Astrocyte (in vitro differentiated cells and primary cell): ENCODE measurements at regions not wholly inside any gene's neighbourhood (a gene's known extent, or its start where the extent isn't known, plus 50 kb on each side); places are given as distances from the start of the nearest gene placed in this dataset.

Source experiments
- EZH2 ChIP-seq: IDR thresholded peaks from 2 replicates; pipeline ENCODE4 v1.6.1; 2012; ENCODE audit warnings: mild to moderate bottlenecking, low read length, inconsistent platforms; ENCODE audit not compliant: insufficient read depth
- TF ChIP-seq, protein P1 (sequence below): IDR thresholded peaks from 2 replicates; pipeline ENCODE4 v1.5.1; 2011; ENCODE audit warnings: low read depth, mild to moderate bottlenecking, inconsistent platforms, low read length, moderate library complexity; ENCODE audit not compliant: insufficient read depth

DNA sequence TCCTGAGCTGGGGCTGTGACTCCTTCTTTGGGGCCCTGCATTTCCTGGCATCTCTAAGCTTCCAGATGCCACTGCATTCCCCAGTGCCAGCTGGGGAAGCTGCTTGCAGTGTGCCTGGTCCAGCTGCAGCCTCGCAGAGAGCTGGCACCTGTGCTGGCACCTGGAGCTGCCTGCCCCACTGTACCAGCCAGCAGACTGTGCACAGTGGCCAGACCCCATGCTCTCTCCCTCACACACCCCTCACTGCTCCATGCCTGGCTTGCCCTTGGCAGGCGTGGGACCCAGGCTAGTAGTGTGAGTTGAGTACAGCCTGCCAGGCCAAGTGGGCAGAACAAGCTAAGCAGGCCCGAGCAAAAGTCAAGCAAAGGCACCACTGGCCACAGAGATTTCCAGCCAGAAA lies 327.5 kb downstream of the NDFIP2 start:
- TF ChIP-seq, protein P1, sequence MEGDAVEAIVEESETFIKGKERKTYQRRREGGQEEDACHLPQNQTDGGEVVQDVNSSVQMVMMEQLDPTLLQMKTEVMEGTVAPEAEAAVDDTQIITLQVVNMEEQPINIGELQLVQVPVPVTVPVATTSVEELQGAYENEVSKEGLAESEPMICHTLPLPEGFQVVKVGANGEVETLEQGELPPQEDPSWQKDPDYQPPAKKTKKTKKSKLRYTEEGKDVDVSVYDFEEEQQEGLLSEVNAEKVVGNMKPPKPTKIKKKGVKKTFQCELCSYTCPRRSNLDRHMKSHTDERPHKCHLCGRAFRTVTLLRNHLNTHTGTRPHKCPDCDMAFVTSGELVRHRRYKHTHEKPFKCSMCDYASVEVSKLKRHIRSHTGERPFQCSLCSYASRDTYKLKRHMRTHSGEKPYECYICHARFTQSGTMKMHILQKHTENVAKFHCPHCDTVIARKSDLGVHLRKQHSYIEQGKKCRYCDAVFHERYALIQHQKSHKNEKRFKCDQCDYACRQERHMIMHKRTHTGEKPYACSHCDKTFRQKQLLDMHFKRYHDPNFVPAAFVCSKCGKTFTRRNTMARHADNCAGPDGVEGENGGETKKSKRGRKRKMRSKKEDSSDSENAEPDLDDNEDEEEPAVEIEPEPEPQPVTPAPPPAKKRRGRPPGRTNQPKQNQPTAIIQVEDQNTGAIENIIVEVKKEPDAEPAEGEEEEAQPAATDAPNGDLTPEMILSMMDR, result no peak
- TF ChIP-seq EZH2, result no peak
